ENCODE measurements at regions not wholly inside any gene's neighbourhood (a gene's known extent, or its start where the extent isn't known, plus 50 kb on each side); places are given as distances from the start of the nearest gene placed in this dataset.
"Not testable (repeated sequence)": the region's sequence is repeated elsewhere in the genome, so short reads cannot be mapped to it uniquely, and the experiment has no call there.

- no peak for DNase-seq
These were observed 150.9 kb upstream of the COBL start for GRCh38 chr7:51467384-51468017.

- DNase-seq: no peak
These were observed 143.2 kb upstream of the COBL start for GRCh38 chr7:51459809-51460208.

GRCh38 chr7:51458693-51459092 lies 142.1 kb upstream of the COBL start:
- DNase-seq: no peak

GRCh38 chr7:51457079-51457478 lies 140.5 kb upstream of the COBL start:
- no peak for DNase-seq

GRCh38 chr7:51456431-51457060 lies 139.9 kb upstream of the COBL start:
- DNase-seq: no peak

- peak; percentile 15 for DNase-seq
These were observed 139.3 kb upstream of the COBL start for GRCh38 chr7:51455948-51456347.

- DNase-seq: no peak
These were observed 138.9 kb upstream of the COBL start for GRCh38 chr7:51455513-51455912.

- no peak for DNase-seq
These were observed 138.5 kb upstream of the COBL start for GRCh38 chr7:51455086-51455485.

- no peak for DNase-seq
These were observed 136.1 kb upstream of the COBL start for GRCh38 chr7:51452694-51453093.

GRCh38 chr7:51451751-51452476 lies 135.3 kb upstream of the COBL start:
- DNase-seq: no peak

GRCh38 chr7:51450541-51450940 lies 133.9 kb upstream of the COBL start:
- DNase-seq: no peak

GRCh38 chr7:51446785-51447184 lies 130.2 kb upstream of the COBL start:
- no peak for DNase-seq

GRCh38 chr7:51446356-51446755 lies 129.7 kb upstream of the COBL start:
- DNase-seq: no peak

GRCh38 chr7:51444936-51445335 lies 128.3 kb upstream of the COBL start:
- no peak for DNase-seq

GRCh38 chr7:51430480-51431086 lies 114.0 kb upstream of the COBL start:
- DNase-seq: peak; percentile 43

GRCh38 chr7:51428217-51428887 lies 111.7 kb upstream of the COBL start:
- DNase-seq: peak; percentile 25

GRCh38 chr7:51426163-51426562 lies 109.6 kb upstream of the COBL start:
- peak; percentile 26 for DNase-seq

GRCh38 chr7:51409934-51410333 lies 93.3 kb upstream of the COBL start:
- DNase-seq: not testable (repeated sequence)

GRCh38 chr7:51397608-51398007 lies 81.0 kb upstream of the COBL start:
- not testable (repeated sequence) for DNase-seq

- DNase-seq: not testable (repeated sequence)
These were observed 76.4 kb upstream of the COBL start for GRCh38 chr7:51393003-51393402.

- not testable (repeated sequence) for DNase-seq
These were observed 73.3 kb upstream of the COBL start for GRCh38 chr7:51389952-51390351.

- DNase-seq: not testable (repeated sequence)
These were observed 72.7 kb upstream of the COBL start for GRCh38 chr7:51389216-51389812.

- not testable (repeated sequence) for DNase-seq
These were observed 71.6 kb upstream of the COBL start for GRCh38 chr7:51388241-51388640.

Data from NCI-H526 treated with DMSO at 0.1 percent for 48 hours (cell line).